Gastroesophageal sphincter (tissue), 4 donors: ENCODE measurements at regions not wholly inside any gene's neighbourhood (a gene's known extent, or its start where the extent isn't known, plus 50 kb on each side); places are given as distances from the start of the nearest gene placed in this dataset.

Experiments used
- ATAC-seq: fragments of 150-250 bp; one replicate; pipeline ENCODE4 v1.9.1; 2016; ENCODE audit warnings: mild to moderate bottlenecking, moderate library complexity
- H3K27ac ChIP-seq, 4 donors: fragments of 200-600 bp; sonication (generic) in 3 of 4; 1 replicate in 3 of 4; 2 replicates in 1 of 4; pipeline ENCODE4 v1.5.1; 2016 to 2019
- H3K27me3 ChIP-seq: fragments of 200-600 bp; sonication (generic); one replicate; pipeline ENCODE4 v1.5.1; 2019
- H3K36me3 ChIP-seq, 2 donors: fragments of 200-600 bp; sonication (generic); one replicate each; pipeline ENCODE4 v1.5.1; 2019; ENCODE audit warnings: control low read depth in 1 of 2
- H3K4me1 ChIP-seq, 3 donors: fragments of 200-600 bp; sonication (generic); 1 replicate in 2 of 3; 2 replicates in 1 of 3; pipeline ENCODE4 v1.5.1; 2016 to 2019; ENCODE audit warnings: control low read depth in 2 of 3
- H3K4me3 ChIP-seq, 2 donors: fragments of 200-600 bp; sonication (generic); one replicate each; pipeline ENCODE4 v1.5.1; 2019; ENCODE audit warnings: mild to moderate bottlenecking in 1 of 2, moderate library complexity in 1 of 2
- H3K9me3 ChIP-seq, 3 donors: fragments of 200-600 bp; sonication (generic); one replicate each; pipeline ENCODE4 v1.5.1; 2017 to 2019; ENCODE audit warnings: control low read depth in 2 of 3
- CTCF ChIP-seq, 4 experiments: fragments of 200-600 bp in 2 of 4; fragments of 450-650 bp in 2 of 4; sonication (generic) in 1 of 4; IDR thresholded peaks; one replicate each; pipeline ENCODE4 v1.5.1; 2017 to 2019; ENCODE audit warnings: antibody characterized with exemption in 4 of 4, mild to moderate bottlenecking in 2 of 4, moderate library complexity in 2 of 4
- EP300 ChIP-seq: sonication (generic); formaldehyde crosslinking; IDR thresholded peaks from one replicate; pipeline ENCODE4 v1.6.1; 2017; ENCODE audit warnings: antibody characterized with exemption, mild to moderate bottlenecking
- POLR2A ChIP-seq, 2 donors: fragments of 450-650 bp; IDR thresholded peaks; one replicate each; pipeline ENCODE4 v1.6.1; 2017; ENCODE audit warnings: antibody characterized with exemption in 2 of 2, mild to moderate bottlenecking in 2 of 2, moderate library complexity in 1 of 2
- POLR2AphosphoS5 ChIP-seq: sonication (generic); formaldehyde crosslinking; IDR thresholded peaks from one replicate; pipeline ENCODE4 v1.6.1; 2017; ENCODE audit warnings: antibody characterized with exemption
- WGBS, 2 donors: methylation state at CpG; one replicate each; pipeline ENCODE4 v1.1.5; 2018; ENCODE audit warnings: low coverage in 1 of 2; 5-methylcytosine and 5-hydroxymethylcytosine counted together

GRCh38 chr15:96183867-96184266 is 146.6 kb upstream of the NR2F2 start:
- Histone ChIP-seq H3K4me3 (no peak overlapping the region), H3K4me1 (peaks cover 5 to 66% (median 5%) of the 10 kb centered on the region in 3 donors), H3K27ac (peak overlapping the region in 1 of 4 donors; percentile 28), H3K27me3 (no peaks in the 10 kb centered on the region), H3K9me3 (no peaks in the 10 kb centered on the region), H3K36me3 (no peaks in the 10 kb centered on the region)
- ATAC-seq = no peak
- no peak for TF ChIP-seq POLR2AphosphoS5
- TF ChIP-seq CTCF (IDR thresholded peaks at IDR 0.05) = no peak
- 80 to 92% methylated on average over 3 of the region's 3 CpGs for WGBS, 2 donors

GRCh38 chr15:96184297-96184696 is 146.2 kb upstream of the NR2F2 start:
- no peak for ATAC-seq
- WGBS, 2 donors = 83 to 100% methylated on average over 2 of the region's 2 CpGs
- no peaks in the 10 kb centered on the region for H3K9me3 ChIP-seq
- H3K27ac ChIP-seq = peak overlapping the region in 1 of 4 donors; percentile 41
- H3K36me3 ChIP-seq = no peaks in the 10 kb centered on the region
- peaks cover 5 to 66% (median 5%) of the 10 kb centered on the region in 3 donors for H3K4me1 ChIP-seq
- no peaks in the 10 kb centered on the region for H3K27me3 ChIP-seq
- no peak overlapping the region for H3K4me3 ChIP-seq
- TF ChIP-seq EP300 (no peak), CTCF (IDR thresholded peaks at IDR 0.05) (no peak), POLR2AphosphoS5 (no peak), POLR2A (IDR thresholded peaks at IDR 0.05) (no peak)

GRCh38 chr15:96186105-96186504 is 144.4 kb upstream of the NR2F2 start:
- no peaks in the 10 kb centered on the region for H3K36me3 ChIP-seq
- H3K4me1 ChIP-seq = peaks cover 5 to 51% (median 5%) of the 10 kb centered on the region in 3 donors
- no peaks in the 10 kb centered on the region for H3K9me3 ChIP-seq
- 88 to 93% methylated on average over 4 of the region's 4 CpGs for WGBS, 2 donors
- H3K27ac ChIP-seq = no peak overlapping the region
- H3K4me3 ChIP-seq = no peak overlapping the region
- H3K27me3 ChIP-seq = no peaks in the 10 kb centered on the region
- ATAC-seq = no peak
- TF ChIP-seq POLR2A (IDR thresholded peaks at IDR 0.05) (no peak), EP300 (no peak), POLR2AphosphoS5 (no peak), CTCF (IDR thresholded peaks at IDR 0.05) (no peak)

- Histone ChIP-seq H3K4me1 (peaks cover 0 to 35% (median 0%) of the 10 kb centered on the region in 3 donors), H3K27ac (peak overlapping the region in 1 of 4 donors; percentile 25), H3K9me3 (no peaks in the 10 kb centered on the region), H3K4me3 (no peak overlapping the region), H3K36me3 (no peaks in the 10 kb centered on the region), H3K27me3 (no peaks in the 10 kb centered on the region)
- ATAC-seq = no peak
- TF ChIP-seq POLR2AphosphoS5 (no peak), EP300 (no peak), CTCF (IDR thresholded peaks at IDR 0.05) (no peak), POLR2A (IDR thresholded peaks at IDR 0.05) (no peak)
- 42 to 53% methylated on average over 9 to 10 of the region's 10 CpGs for WGBS, 2 donors
Observed at GRCh38 chr15:96187341-96188305, 142.9 kb upstream of the NR2F2 start.

- Histone ChIP-seq H3K27ac (no peak overlapping the region), H3K4me3 (no peak overlapping the region), H3K27me3 (no peaks in the 10 kb centered on the region), H3K9me3 (no peaks in the 10 kb centered on the region), H3K36me3 (peaks cover 0 to 6% of the 10 kb centered on the region in 2 donors), H3K4me1 (no peaks in the 10 kb centered on the region)
- ATAC-seq = no peak
- 83 to 89% methylated on average over 1 of the region's 1 CpG for WGBS, 2 donors
- TF ChIP-seq EP300 = no peak
- no peak for TF ChIP-seq CTCF (IDR thresholded peaks at IDR 0.05)
- TF ChIP-seq POLR2A (IDR thresholded peaks at IDR 0.05) = no peak
- no peak for TF ChIP-seq POLR2AphosphoS5
Observed at GRCh38 chr15:96197721-96198120, 132.8 kb upstream of the NR2F2 start.
